WTC11 (cell line): ENCODE measurements at regions not wholly inside any gene's neighbourhood (a gene's known extent, or its start where the extent isn't known, plus 50 kb on each side); places are given as distances from the start of the nearest gene placed in this dataset.

Experiments used
- CBFB ChIP-seq: sonication (generic); formaldehyde crosslinking; IDR thresholded peaks from 2 replicates; pipeline ENCODE4 v1.8.1; 2022; ENCODE audit warnings: mild to moderate bottlenecking, low read depth, missing genetic modification reagents
- EMX1 ChIP-seq: fragments of 250-450 bp; sonication (Bioruptor Pico); IDR thresholded peaks from 2 replicates; pipeline ENCODE4 v1.8.0; 2021; ENCODE audit warnings: mild to moderate bottlenecking
- ETV6 ChIP-seq: sonication (generic); formaldehyde crosslinking; IDR thresholded peaks from 2 replicates; pipeline ENCODE4 v1.8.1; 2022; ENCODE audit warnings: mild to moderate bottlenecking, missing genetic modification reagents
- IRF2 ChIP-seq: sonication (generic); formaldehyde crosslinking; IDR thresholded peaks from 2 replicates; pipeline ENCODE4 v1.8.0; 2022; ENCODE audit warnings: low read depth, missing genetic modification reagents, borderline replicate concordance
- JUN ChIP-seq: sonication (generic); formaldehyde crosslinking; IDR thresholded peaks from 2 replicates; pipeline ENCODE4 v1.8.0; 2023; ENCODE audit warnings: mild to moderate bottlenecking, missing genetic modification reagents
- TEAD4 ChIP-seq: sonication (generic); formaldehyde crosslinking; IDR thresholded peaks from 2 replicates; pipeline ENCODE4 v1.8.0; 2022; ENCODE audit warnings: mild to moderate bottlenecking, missing genetic modification reagents
- TP53 ChIP-seq: sonication (generic); formaldehyde crosslinking; IDR thresholded peaks from 2 replicates; pipeline ENCODE4 v1.8.1; 2023; ENCODE audit warnings: mild to moderate bottlenecking, missing genetic modification reagents
- ZNF138 ChIP-seq: sonication (generic); formaldehyde crosslinking; conservative IDR thresholded peaks from 2 replicates; pipeline ENCODE4 v1.8.1; 2022; ENCODE audit warnings: mild to moderate bottlenecking, moderate library complexity, missing genetic modification reagents
- ZNF423 ChIP-seq: fragments of 250-450 bp; sonication (Bioruptor Pico); IDR thresholded peaks from 2 replicates; pipeline ENCODE4 v2.1.2; 2022; ENCODE audit warnings: mild to moderate bottlenecking, moderate library complexity
- TF ChIP-seq, protein P1 (sequence below): fragments of 200-600 bp; IDR thresholded peaks from 2 replicates; pipeline ENCODE4 v1.8.0; 2022; ENCODE audit warnings: antibody characterized with exemption
- TF ChIP-seq, protein P2 (sequence below): sonication (generic); formaldehyde crosslinking; IDR thresholded peaks from 2 replicates; pipeline ENCODE4 v1.8.1; 2023; ENCODE audit warnings: mild to moderate bottlenecking, missing genetic modification reagents
- TF ChIP-seq, protein P3 (sequence below): sonication (generic); formaldehyde crosslinking; IDR thresholded peaks from 2 replicates; pipeline ENCODE4 v1.8.1; 2022; ENCODE audit warnings: missing genetic modification reagents, borderline replicate concordance

DNA sequence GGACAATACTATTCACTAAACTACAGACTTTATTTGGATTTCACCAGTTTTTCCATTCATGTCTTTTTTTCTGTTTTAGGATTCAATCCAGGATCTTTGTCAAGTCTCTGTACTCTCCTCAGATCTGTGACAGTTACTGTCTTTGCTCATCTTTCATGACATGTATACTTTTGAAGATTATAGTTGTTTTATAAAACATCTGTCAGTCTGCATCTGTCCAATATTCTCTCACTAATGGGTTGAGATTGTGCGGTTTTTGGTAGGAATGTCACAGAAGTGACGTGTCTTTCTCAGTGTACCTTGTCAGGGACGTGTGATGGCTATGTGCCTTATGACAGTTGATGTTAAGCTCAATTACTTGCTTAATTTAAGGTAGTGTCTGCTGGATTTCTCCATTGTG lies 124.9 kb upstream of the TPK1 start:
- TF ChIP-seq IRF2 (CRISPR knock-in tag) (no peak), JUN (CRISPR knock-in tag) (no peak), ETV6 (CRISPR knock-in tag) (no peak), ZNF138 (CRISPR knock-in tag) (no peak), TEAD4 (CRISPR knock-in tag) (no peak), EMX1 (CRISPR knock-in tag) (no peak), ZNF423 (CRISPR knock-in tag) (no peak), CBFB (CRISPR knock-in tag) (no peak), TP53 (CRISPR knock-in tag) (no peak)
- TF ChIP-seq, protein P1, sequence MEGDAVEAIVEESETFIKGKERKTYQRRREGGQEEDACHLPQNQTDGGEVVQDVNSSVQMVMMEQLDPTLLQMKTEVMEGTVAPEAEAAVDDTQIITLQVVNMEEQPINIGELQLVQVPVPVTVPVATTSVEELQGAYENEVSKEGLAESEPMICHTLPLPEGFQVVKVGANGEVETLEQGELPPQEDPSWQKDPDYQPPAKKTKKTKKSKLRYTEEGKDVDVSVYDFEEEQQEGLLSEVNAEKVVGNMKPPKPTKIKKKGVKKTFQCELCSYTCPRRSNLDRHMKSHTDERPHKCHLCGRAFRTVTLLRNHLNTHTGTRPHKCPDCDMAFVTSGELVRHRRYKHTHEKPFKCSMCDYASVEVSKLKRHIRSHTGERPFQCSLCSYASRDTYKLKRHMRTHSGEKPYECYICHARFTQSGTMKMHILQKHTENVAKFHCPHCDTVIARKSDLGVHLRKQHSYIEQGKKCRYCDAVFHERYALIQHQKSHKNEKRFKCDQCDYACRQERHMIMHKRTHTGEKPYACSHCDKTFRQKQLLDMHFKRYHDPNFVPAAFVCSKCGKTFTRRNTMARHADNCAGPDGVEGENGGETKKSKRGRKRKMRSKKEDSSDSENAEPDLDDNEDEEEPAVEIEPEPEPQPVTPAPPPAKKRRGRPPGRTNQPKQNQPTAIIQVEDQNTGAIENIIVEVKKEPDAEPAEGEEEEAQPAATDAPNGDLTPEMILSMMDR: no peak
- TF ChIP-seq, protein P2, sequence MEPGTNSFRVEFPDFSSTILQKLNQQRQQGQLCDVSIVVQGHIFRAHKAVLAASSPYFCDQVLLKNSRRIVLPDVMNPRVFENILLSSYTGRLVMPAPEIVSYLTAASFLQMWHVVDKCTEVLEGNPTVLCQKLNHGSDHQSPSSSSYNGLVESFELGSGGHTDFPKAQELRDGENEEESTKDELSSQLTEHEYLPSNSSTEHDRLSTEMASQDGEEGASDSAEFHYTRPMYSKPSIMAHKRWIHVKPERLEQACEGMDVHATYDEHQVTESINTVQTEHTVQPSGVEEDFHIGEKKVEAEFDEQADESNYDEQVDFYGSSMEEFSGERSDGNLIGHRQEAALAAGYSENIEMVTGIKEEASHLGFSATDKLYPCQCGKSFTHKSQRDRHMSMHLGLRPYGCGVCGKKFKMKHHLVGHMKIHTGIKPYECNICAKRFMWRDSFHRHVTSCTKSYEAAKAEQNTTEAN: no peak
- TF ChIP-seq, protein P3, sequence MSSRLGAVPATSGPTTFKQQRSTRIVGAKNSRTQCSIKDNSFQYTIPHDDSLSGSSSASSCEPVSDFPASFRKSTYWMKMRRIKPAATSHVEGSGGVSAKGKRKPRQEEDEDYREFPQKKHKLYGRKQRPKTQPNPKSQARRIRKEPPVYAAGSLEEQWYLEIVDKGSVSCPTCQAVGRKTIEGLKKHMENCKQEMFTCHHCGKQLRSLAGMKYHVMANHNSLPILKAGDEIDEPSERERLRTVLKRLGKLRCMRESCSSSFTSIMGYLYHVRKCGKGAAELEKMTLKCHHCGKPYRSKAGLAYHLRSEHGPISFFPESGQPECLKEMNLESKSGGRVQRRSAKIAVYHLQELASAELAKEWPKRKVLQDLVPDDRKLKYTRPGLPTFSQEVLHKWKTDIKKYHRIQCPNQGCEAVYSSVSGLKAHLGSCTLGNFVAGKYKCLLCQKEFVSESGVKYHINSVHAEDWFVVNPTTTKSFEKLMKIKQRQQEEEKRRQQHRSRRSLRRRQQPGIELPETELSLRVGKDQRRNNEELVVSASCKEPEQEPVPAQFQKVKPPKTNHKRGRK (CRISPR knock-in tag): no peak
